Kidney tubule cell (primary cell): ENCODE measurements at regions not wholly inside any gene's neighbourhood (a gene's known extent, or its start where the extent isn't known, plus 50 kb on each side); places are given as distances from the start of the nearest gene placed in this dataset.

Experiments
- DNase-seq: peaks from one replicate; pipeline ENCODE4 v3.0.0-alpha.2; 2018; ENCODE audit warnings: low spot score

GRCh38 chr13:40170091-40170490 is 496.4 kb downstream of the FOXO1 start:
- DNase-seq = no peak

- peak; percentile 86 for DNase-seq
Observed at GRCh38 chr13:40170982-40171381, 495.5 kb downstream of the FOXO1 start.

GRCh38 chr13:40171566-40171965 is 494.9 kb downstream of the FOXO1 start:
- no peak for DNase-seq

- DNase-seq = no peak
Observed at GRCh38 chr13:40172149-40172591, 494.3 kb downstream of the FOXO1 start.

GRCh38 chr13:40172878-40173277 is 493.6 kb downstream of the FOXO1 start:
- DNase-seq = no peak

GRCh38 chr13:40175639-40176038 is 490.8 kb downstream of the FOXO1 start:
- DNase-seq = no peak

- no peak for DNase-seq
Observed at GRCh38 chr13:40176242-40176641, 490.2 kb downstream of the FOXO1 start.

GRCh38 chr13:40178130-40178529 is 488.3 kb downstream of the FOXO1 start:
- DNase-seq = no peak

- peak; percentile 61 for DNase-seq
Observed at GRCh38 chr13:40179445-40180281, 486.8 kb downstream of the FOXO1 start.

- no peak for DNase-seq
Observed at GRCh38 chr13:40180776-40181175, 485.7 kb downstream of the FOXO1 start.

GRCh38 chr13:40181203-40181845 is 485.1 kb downstream of the FOXO1 start:
- DNase-seq = peak; percentile 33

- DNase-seq = no peak
Observed at GRCh38 chr13:40182591-40182990, 483.9 kb downstream of the FOXO1 start.

- no peak for DNase-seq
Observed at GRCh38 chr13:40185414-40185813, 481.0 kb downstream of the FOXO1 start.

GRCh38 chr13:40186041-40186440 is 480.4 kb downstream of the FOXO1 start:
- DNase-seq = no peak

- DNase-seq = no peak
Observed at GRCh38 chr13:40186626-40187323, 479.7 kb downstream of the FOXO1 start.

- no peak for DNase-seq
Observed at GRCh38 chr13:40187324-40187795, 479.1 kb downstream of the FOXO1 start.

- no peak for DNase-seq
Observed at GRCh38 chr13:40187841-40188591, 478.4 kb downstream of the FOXO1 start.

- DNase-seq = no peak
Observed at GRCh38 chr13:40189426-40189825, 477.0 kb downstream of the FOXO1 start.

- DNase-seq = no peak
Observed at GRCh38 chr13:40189898-40190630, 476.4 kb downstream of the FOXO1 start.

- DNase-seq = peak; percentile 71
Observed at GRCh38 chr13:40190641-40191100, 475.8 kb downstream of the FOXO1 start.
